Stimulated activated CD8-positive, alpha-beta memory T cell treated with anti-CD3 and anti-CD28 coated beads, Interleukin-12 subunit alpha, Interleukin-12 subunit beta, amount 100 ng/mL, for 4 hours (primary cell): ENCODE measurements at regions not wholly inside any gene's neighbourhood (a gene's known extent, or its start where the extent isn't known, plus 50 kb on each side); places are given as distances from the start of the nearest gene placed in this dataset.
"Not testable (repeated sequence)": the region's sequence is repeated elsewhere in the genome, so short reads cannot be mapped to it uniquely, and the experiment has no call there.

Experiments used
- DNase-seq: peaks from one replicate; pipeline ENCODE4 v3.0.0-alpha.2; 2020; ENCODE audit warnings: low read depth

DNA sequence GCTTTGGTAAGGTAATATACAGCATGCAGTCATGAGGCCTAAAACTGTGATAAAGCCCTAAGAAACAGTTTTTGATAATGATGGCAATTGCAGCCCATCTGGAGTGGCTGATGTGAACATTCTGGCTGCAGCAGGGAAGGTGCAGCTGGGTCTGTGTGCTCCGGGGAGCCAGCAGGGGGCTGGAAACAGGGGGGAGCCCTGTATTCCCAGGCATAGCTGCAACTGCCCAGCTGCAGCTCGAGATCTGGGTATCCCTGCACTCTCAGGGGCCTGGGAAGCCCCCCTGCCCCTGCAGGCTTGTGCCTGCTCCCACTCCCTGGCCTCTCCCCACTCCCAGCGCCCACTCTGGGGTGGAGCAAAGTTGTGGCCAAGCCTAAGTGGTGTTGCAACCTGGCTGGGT is 95.6 kb downstream of the RRAGB start:
- DNase-seq, result no peak

DNA sequence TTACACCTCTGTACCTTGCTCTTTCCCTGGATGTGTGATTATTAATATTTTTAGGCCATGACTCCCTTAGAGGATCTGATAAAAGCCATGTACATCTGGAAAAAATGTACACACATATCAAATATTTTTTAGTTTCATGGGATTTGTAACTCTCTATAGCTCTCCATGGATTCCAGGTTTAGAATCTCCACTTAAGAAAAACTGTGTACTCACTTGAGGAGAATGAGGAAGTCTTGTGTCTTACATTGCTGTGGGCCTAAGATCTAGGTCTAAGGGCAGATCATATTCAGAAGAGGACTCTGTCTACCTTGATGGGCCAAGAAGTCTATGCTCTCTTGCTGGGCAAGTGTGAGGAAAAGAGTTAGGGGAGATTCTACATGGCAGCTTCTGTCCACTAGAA is 98.0 kb downstream of the RRAGB start:
- DNase-seq, result no peak

DNA sequence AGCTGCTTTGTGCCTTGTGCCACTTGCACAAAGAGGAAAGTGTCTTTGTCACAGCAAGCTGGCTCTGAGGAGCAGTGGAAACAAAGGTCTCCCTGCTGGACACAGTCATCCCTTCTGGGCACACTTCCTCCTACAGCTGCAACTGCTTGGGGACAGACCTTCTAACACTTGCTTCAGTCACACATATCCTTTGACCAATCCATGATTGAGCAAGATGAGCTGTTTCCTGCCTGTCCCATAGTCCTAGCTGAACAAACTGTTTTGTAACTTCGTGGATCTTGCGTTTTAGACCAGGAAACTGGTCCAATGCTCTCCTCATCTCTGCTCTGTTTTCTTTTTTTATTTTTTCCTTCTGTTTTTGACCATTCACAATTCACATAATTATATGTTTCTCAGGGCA is 98.5 kb downstream of the RRAGB start:
- DNase-seq, result no peak

DNA sequence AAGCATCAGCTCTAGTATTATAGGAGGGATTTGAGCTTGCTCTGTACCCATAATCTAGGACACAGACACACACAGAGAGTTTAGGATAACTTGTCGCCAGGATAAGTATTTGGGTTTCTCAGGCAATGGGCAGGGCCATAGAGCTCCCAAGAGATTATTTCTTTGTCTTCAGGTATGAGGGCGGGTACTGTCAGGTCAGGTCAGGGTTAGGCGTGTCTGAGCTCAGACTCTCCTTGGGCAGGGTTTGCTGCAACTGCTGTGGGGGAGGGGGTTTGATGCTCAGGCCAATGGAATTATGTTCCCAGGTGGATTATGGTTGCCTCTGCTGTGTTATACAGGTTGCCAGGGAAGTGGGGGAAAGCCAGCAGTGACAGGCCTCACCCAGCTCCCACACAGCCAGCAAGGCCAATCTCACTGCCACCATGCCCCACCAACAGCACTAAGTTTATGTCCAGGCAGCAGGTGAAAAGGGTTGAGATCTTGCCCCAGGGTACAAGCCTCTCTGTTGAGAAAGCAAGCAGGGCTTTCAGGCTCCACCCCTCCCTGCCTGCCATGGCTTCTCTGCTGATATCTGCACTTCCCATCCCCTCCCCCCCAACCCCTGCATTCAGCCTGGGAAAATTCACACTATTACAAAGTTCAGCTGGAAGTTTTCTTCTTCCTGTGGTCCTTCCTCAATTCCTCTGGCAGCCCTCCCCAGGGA is 101.3 kb downstream of the RRAGB start:
- DNase-seq, result no peak

DNA sequence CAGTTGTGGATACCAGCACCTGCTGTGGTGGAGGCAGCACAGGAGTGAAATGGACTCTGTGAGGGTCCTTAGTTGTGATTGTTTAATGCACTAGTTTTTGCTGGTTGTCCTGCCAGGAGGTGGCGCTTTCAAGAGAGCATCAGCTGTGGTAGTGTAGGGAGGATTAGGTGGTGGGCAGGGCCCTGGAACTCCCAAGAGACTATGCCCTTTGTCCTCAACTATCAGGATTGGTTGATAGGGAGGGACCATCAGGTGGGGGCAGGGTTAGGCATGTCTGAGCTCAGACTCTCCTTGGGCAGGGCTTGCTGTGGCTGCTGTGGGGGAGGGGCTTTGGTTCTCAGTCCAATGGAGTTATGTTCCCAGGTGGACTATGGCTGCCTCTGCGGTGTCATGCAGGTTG is 121.9 kb downstream of the RRAGB start:
- no peak for DNase-seq

DNA sequence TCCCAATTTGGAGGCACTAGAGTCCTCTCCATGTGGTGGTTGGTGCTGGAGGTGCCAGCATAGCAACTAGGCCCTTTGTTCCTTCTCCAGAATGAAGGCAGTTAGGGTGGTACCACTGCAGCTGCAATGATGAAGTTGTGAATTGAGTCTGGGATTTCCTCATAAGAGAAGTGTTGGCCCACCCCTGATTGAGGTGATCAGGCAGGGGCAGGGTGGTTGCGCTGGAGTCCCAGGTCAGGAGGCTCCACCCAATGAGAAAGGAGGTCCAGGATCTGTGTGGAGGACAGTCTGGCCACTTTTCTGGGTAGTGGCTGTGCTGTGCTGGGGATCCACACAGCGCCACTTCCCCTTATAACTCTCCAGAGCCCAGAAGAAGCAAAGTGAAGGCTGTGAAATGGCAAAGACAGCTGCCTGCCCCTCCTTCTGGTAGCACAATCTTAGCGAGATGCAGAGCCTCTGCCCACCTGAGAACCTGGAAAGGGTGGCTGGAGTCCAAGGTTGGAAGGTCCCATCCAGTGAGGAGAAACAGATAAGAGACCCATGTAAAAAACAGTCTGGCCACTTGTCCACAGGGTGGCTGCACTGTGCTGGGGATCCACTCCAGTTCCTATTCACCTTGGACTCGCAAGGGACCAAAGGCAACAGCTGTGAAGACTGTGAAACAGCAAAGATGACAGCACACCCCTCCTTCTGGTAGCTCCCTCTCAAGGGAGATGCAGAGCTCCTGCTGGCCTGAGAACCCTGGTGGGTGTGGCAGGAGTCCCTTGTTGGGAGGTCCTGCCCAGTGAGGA is 124.6 kb downstream of the RRAGB start:
- no peak for DNase-seq

DNA sequence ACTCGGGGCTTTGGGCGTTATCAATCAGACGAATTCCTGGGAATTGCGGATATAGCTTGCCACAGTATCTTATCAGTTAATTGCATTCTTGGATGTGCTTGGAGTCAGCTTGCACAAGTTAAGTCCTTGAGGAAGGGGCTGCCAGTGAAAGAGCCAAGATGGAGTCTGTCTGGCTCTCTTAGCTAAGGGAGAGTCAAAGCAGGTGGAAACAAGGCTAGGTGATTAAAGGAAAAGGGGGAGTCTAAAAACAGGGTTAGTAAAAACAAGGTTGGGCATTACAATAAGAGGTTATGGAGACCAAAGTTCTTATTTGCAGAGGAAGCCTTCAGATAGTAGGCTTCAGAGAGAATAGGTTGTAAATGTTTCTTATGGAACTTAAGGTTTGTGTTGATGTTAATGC is 149.2 kb downstream of the RRAGB start:
- not testable (repeated sequence) for DNase-seq

DNA sequence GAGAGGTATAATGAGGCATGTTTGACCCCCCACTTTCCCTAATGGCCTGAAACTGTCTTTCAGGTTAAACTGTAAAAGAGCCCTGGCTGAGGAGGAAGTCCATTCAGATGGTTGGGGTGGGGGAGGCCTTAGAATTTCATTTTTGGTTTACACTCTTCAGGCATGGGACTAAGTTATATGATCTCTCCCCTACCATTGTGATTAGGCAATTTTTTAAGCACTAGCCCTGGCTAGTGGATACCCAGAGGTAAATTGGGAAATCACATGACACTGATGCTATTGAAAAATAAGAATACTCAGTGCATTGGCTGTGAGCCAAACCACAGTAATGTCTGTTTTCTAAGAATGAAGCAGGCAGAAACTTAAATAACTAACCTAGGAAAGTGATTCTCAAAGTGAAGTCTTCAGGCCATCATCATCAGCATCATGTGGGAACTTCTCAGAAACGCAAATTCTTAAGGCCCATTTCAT is 149.7 kb downstream of the RRAGB start:
- DNase-seq, result no peak

DNA sequence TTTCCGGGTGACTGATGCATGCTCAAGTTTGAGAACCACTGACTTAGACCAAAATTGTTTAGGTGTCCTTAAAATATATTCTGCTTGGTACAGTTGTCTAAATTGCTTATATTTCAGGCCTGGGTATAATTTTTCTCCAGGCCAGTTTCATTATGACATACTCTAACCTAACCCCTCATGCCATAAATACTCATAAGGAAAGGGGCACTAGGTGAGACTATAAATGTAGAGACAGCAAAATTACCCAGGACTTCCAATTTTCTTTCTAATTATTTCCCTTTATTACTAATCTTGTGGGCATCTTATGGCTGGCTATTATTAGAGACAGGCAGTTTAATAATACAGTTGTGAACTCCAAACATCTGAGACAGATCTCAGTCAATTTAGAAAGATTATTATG is 150.2 kb downstream of the RRAGB start:
- DNase-seq, result no peak

DNA sequence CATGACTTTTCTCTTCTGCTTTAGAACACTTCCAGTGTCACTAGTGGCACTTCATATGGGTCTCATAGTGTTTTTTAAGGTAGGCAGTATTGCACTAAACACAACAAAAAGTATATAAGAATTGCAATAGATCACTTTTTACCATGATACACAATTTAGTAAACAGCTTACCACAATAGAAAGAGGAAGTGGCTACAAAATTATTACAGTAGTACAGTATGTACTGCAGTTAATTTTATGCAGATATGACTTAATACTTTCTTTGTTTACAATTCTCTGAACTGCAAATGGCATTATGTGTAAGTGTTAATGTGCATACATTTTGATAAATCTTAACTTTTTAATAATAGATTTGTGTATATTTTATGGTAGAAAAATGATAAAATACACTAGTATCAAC is 157.3 kb downstream of the RRAGB start:
- no peak for DNase-seq

DNA sequence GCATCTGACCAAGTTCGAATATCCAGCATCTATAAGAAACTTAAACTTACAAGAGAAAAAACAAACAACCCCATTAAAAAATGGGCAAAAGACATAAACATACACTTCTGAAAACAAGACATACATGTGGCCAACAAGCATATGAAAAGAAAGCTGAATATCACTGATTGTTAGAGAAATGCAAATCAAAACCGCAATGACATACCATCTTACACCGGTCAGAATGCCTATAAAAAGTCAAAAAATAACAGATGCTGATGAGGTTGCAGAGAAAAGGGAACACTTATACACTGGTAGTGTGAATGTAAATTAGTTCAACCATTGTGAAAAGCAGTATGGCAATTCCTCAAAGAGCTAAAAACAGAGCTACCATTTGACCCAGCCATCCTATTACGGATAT is 166.0 kb downstream of the RRAGB start:
- DNase-seq, result not testable (repeated sequence)

DNA sequence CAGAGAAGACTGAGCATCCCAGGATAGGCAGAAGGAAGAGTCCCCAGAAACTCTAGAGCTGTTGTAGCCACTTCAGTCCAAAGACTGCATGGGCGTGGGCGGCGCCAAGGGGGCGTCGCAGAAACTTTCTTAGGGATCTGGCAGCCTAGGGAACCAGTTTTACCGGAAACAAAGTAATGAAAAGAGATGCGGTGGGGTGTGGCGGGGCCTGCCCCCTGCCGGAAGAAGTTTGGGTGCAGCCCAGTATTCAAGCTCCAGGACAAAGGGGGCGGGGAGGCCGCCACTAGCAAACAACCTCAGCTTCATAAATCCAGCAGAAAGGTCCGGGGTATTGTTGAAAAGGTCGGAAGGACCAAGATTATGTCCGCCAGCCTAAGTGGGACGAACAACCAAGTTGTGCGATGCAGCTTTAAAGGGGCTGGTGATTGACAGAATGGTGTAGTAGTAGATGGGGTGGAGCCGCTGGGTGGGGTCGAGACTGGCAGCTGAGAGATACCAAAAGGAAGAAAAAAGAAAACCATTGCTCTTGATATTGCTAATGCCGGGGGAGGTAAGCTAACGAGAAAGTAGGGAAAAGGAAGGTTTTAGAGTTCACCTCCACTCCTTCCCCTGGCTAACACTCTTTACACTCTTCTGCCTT is 190.5 kb downstream of the RRAGB start:
- DNase-seq, result peak; percentile 6

DNA sequence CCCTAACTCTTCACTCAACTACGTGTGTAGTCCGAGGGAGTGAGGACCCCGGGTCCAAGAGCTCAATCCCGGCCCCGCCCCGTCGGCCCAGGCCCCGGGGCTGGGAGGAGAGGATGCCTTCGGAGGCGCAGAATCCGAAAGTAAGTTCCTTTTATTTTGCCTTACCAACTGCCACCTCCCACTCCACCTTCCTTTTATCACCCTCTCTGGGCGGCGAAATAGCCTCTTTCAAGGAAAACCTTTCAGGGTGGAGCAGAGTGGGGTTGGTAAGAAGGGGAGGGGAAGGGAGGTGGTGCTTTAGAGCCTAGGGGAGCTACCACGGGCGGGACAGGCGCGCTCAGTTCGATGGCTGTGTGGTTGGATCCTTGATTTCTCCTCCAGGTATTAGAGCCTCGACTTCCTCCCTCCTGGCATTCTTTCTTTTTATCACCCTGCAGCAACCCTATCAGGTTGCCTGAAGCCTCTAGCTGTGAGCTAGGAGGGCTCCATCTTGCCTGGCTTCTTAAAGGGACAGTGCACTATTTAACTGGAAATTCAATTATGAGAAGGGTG is 191.2 kb downstream of the RRAGB start:
- DNase-seq, result no peak

DNA sequence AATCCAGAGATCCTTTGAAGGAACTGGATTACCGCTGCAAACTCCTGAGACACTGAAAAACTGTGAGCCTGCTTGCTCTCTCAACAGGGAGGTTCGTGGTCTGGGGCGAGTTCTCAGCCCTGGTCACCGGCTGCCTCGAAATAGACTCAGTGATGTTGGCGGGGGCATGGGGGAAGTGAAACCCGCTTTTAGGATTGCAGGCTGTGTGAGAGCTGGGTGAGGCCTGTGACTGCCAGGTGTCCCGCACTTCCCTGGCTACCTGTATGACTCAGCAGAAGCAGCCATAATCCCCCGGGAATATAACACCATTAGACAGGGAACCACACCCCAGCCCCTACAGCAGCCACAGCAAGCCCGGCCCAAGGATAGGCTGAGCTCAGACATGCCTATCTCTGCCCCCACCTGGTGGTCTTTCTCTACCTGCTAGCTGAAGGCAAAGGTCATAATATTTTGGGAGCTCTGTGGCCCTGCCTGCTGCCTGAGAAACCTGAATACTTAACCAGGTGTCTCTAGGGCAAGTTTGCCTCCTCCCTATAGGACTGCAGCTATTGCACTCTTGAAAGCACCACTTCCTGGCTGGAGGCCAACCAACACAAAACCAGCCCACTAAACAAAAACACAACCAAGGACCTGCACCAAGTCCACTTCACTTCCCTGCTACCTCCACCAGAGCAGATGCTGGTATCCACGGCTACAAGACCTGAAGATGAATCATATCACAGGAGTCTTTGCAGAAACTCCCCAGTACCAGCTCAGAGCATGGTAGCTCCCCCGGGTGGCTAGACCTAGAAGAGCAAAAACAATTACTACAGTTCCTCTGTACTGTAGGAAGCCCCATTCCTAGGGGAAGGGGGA is 202.0 kb downstream of the RRAGB start:
- DNase-seq, result no peak

DNA sequence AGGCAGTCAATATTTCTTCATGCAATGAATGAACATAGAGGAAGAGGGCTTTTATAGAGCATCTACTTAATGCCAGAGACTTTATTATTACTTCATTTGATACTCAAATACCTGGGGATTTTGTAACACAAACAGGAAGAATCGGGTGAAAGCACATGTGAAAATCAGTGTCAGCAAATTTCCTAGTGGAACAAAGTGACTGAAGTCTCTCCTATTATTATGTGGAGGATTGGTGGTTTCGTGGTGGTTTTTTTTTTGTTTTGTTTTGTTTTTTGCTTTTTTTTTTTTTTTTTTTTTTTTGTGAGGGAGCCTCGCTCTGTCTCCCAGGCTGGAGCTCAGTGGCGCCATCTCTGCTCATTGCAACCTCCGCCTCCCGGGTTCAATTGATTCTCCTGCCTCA is 207.0 kb downstream of the RRAGB start:
- DNase-seq, result no peak

DNA sequence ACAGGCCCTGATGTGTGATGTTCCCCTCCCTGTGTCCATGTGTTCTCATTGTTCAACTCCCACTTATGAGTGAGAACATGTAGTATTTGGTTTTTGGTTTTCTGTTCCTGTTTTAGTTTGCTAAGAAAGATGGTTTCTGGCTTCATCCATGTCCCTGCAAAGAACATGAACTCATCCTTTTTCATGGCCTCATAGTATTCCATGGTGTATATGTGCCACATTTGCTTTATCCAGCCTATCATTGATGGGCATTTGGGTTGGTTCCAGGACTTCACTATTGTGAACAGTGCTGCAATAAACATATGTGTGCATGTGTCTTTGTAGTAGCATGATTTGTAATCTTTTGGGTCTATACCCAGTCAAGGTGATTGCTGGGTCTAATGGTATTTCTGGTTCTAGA is 211.0 kb downstream of the RRAGB start:
- DNase-seq, result not testable (repeated sequence)
